Stimulated activated CD4-positive, alpha-beta T cell treated with anti-CD3 and anti-CD28 coated beads, Interleukin-15, amount 100 ng/mL, for 48 hours (primary cell): ENCODE measurements at regions not wholly inside any gene's neighbourhood (a gene's known extent, or its start where the extent isn't known, plus 50 kb on each side); places are given as distances from the start of the nearest gene placed in this dataset.
"Not testable (repeated sequence)": the region's sequence is repeated elsewhere in the genome, so short reads cannot be mapped to it uniquely, and the experiment has no call there.

Source experiments
- DNase-seq, 2 donors: peaks; one replicate each; pipeline ENCODE4 v3.0.0-alpha.2; 2020; ENCODE audit warnings: low read depth in 2 of 2

- not testable (repeated sequence) for DNase-seq
These were observed 155.8 kb upstream of the FAM174A start for GRCh38 chr5:100379254-100379858.

- DNase-seq: not testable (repeated sequence)
These were observed 170.3 kb upstream of the FAM174A start for GRCh38 chr5:100364757-100365478.

GRCh38 chr5:100364343-100364742 lies 170.8 kb upstream of the FAM174A start:
- DNase-seq: not testable (repeated sequence)

DNA sequence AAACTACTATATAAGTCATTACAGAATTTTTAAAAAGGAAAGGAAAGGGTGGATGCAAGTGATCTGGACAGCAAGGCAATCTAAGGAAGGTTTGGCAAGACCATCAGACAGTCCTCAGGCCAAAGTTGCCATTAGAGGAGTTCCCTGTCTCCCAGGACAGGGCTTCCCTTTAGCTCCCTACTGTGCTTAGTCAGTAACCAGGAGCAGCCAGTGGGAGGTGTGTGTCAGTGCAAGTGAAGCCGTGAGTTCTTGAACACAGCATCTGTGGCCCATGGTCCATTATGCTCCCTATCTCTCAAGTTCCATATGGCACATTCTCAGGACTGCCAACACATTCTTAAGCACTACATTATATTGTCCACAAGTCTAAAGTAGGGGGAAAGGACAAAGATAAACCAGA lies 175.2 kb upstream of the FAM174A start:
- not testable (repeated sequence) for DNase-seq

GRCh38 chr5:100346269-100346668 lies 188.9 kb upstream of the FAM174A start:
- DNase-seq: not testable (repeated sequence)

DNA sequence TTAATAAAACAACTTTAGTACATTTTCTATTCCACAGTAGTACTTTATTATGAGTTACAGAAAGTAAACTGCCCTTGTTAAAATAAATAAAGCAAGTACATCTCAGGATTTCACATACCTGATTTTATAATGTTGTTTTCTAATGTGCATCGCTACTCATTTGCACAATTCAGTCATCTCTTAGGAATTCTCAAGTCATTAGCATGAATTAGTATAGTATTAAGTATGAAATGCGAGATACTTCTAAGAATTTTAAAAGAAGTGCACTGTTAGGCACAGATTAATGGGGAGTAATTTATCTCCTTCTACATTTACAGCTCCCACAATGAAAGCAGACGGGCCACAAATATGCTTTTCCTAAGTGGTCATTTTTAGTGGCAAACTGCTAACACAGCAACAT lies 193.7 kb upstream of the FAM174A start:
- DNase-seq: not testable (repeated sequence)

DNA sequence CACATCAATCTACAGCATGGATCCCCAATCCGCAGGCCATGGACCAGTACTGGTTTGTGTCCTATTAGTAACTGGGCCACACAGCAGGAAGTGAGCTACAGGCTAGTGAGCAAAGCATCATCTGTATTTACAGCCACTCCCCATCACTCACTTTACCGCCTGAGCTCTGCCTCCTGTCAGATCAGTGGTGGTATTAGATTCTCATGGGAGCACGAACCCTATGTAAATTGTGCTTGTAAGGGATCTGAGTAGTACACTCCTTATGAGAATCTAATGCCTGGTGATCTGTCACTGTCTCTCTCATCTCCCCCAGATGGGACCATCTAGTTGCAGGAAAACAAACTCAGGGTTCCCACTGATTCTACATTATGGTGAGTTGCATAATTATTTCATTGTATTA lies 212.7 kb upstream of the FAM174A start:
- no peak for DNase-seq

DNA sequence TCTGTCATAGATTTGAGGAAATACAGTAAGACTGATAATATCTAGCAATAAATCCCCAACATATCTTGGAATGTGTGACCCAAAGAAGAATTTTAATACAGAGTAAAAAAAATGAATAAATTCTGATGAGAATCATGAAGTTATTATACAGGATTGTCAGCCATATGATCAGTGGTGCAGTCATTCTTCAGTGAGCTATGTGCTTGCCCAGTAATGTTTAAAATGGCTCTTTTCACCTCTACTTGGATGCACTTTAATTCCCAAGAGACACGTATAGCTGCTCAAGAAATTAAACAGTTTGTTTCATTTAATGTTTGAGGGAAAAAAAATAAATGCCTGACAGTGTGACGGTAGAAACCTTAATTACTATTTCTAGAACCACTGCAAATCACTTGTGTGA lies 215.3 kb upstream of the FAM174A start:
- no peak for DNase-seq

GRCh38 chr5:100313657-100314056 lies 221.5 kb upstream of the FAM174A start:
- no peak for DNase-seq

- no peak for DNase-seq
These were observed 223.4 kb upstream of the FAM174A start for GRCh38 chr5:100311806-100312205.

DNA sequence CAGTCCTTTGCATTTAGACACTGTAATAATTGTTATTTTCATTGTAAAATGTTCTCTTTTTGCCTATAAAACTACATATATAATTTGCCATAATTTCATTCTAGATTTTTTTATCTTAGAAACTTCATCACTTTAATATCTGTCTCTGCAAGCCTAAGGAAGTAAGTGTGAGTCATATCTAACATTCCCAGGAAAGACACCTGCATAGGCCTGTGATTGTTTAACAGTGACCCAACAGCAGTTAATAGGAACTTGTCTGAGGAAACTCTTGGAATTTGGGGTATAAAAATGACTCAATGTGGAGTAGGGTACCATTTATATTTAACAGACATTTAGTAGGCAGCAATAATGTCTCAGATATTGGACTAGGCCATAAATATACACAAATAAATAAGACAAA lies 229.2 kb upstream of the FAM174A start:
- DNase-seq: no peak

DNA sequence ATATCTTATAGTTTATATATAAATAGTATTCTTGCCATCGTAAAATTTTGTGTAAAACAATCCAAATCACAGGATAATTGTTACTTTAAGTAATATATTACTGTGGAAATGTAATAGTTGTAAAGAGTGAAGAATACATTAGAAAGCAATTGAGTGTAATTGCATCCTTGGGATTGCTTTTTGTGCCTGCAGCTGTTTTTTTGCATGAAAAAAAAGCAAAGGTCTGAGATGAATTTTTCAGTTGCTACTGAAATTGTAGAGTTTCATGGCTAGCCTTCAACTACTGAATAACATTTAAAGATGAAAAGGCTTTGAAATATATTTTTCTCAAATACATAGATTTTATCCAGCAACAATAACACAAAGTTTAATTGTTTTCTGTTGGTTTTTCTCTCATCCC lies 232.0 kb upstream of the FAM174A start:
- no peak for DNase-seq

DNA sequence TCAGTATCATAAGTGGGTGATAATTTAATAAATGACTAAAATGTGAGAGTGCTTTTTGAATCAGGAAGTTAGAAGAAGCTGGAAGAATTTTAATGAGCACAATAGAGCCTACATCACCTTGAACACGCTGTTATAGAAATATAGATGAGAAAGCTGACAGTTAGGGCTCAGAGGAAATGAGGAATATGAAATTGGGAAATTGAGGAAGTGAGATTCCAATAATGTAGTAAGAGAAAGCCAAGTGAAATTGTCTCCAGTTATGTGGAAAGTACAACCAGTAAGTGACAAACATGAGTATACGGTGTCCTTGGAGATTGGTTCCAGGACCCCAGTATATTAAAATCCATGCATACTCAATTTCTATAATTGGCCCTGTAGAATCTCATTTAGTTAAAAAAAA lies 235.9 kb upstream of the FAM174A start:
- no peak for DNase-seq

- no peak for DNase-seq
These were observed 259.1 kb upstream of the FAM174A start for GRCh38 chr5:100276071-100276470.

DNA sequence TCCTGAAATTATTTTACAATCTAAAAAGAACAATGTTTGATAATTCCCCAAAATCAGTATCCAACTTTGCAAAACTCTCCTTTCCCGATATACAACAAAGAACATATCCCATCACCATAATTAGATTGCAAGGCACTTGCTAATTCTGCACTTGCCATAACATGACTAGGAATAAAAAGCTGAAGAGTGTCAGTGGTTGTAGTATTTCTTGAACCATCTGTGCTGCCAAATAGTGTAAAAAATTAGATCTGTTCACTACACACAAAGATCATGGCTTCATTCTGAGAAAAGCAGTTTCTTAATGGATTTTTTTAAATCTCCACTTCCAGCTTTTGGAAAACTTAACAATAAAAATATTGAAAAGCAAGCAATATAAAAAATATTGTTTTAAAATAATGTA lies 259.5 kb upstream of the FAM174A start:
- no peak for DNase-seq

DNA sequence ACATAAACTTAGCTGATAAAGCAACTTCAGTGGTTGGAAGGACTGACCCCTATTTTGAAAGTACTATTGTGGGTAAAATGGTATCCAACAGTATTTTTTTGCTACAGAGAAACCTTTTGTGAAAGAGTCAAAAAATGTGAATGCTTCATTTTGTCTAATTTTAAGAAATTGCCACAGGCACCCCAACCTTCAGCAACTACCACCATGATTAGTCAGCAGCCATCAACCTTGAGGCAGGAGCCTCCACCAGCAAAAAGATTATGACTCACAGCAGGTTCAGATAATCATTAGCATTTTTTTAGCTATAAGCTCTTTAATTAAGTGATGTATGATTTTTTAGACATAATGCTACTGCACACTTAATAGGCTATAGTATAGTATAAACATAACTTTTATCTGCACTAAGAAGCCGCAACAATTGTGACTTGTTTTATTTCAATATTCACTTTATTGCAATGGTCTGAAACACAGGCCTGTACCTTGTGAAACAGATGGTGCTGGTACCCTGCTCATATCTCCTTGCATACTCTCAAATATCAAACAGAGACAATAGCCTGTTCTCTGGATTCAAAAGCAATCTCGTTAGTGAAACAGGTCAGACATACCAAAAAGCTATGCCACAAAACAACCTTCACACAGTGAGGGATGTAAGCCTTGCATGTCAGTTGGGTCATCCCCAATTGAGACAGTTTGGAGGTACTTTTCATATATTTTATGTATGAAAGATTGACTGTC lies 261.2 kb upstream of the FAM174A start:
- no peak for DNase-seq

- DNase-seq: no peak
These were observed 265.0 kb upstream of the FAM174A start for GRCh38 chr5:100270023-100270771.

DNA sequence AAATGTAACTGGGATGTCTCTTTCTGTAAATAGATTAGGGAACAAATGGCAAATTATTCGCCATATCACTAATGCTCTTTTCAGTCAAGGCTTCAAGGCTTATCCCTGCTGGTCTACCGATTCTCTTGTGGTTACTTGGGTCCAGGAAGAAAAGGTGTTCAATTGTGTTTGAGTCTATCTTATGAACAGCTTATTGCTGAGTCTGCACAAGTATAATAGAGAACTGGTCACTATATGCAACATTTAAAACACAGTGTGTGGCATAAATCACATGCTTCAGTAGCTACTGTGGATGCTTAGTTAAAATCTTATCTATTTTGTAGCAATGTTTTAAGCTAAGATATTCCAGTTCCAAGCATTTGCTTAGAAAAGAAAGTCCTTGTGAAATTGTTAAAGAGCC lies 274.2 kb upstream of the FAM174A start:
- DNase-seq: no peak

DNA sequence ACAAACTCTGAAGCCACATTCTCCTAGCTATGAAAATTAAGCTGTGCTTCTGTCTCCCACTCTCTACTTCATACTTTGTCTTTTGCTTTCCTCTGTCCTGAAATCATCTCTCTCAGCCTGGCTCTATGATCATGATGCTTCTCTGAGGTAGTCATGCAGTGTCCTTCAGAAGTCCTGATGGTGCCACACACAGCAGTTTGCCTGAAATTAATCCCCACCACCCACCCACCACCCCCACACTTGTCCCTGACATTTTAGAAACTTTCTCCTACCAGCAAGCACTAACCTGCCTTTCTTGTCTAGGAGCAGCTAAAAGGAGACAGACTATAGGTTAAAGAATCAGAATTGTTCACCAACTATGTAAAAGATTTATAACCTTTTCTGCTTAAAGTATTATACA lies 282.2 kb upstream of the FAM174A start:
- no peak for DNase-seq

GRCh38 chr5:100252037-100252436 lies 283.1 kb upstream of the FAM174A start:
- DNase-seq: no peak

- DNase-seq: no peak
These were observed 285.3 kb upstream of the FAM174A start for GRCh38 chr5:100249884-100250269.

DNA sequence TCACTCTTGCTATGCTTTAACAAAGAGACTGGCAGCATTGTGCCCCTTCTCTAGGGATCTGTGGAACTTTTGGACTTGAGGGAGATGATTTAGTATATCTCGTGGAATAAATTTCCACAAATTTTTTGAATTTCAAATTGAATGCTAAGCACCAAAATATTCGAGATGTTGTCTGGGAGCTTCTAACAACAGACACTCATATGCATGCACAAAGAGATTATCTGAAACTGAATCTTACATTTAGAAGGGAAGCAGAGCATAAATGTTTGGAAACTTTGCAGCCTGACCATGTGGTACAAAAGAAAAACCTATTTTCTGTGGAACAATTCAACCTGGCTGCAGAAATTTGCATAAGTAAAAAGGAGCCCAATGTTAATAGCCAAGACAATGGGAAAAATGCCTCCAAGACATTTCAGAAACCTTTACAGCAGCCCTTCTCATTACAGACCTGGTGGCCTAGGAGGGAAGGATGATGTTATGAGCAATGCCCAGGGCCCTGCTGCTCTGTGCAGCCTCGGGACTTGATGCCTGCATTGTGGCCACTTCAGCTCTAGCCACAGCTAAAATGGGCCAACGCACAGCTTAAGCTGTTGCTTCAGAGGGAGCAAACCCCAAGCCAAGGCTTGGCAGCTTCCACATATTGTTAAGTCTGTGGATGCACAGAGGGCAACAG lies 285.8 kb upstream of the FAM174A start:
- no peak for DNase-seq
